COLO668 (cell line): ENCODE measurements at regions not wholly inside any gene's neighbourhood (a gene's known extent, or its start where the extent isn't known, plus 50 kb on each side); places are given as distances from the start of the nearest gene placed in this dataset.

Experiments used
- DNase-seq: peaks from one replicate; lab custom pipeline; 2025; ENCODE audit not compliant: unreplicated experiment; lab: John Stamatoyannopoulos, UW

GRCh38 chr3:180282386-180282785 is 245.6 kb upstream of the PEX5L start:
- DNase-seq, result no peak

GRCh38 chr3:180283251-180283650 is 246.5 kb upstream of the PEX5L start:
- no peak for DNase-seq

- DNase-seq, result no peak
These were observed 247.8 kb upstream of the PEX5L start for GRCh38 chr3:180284331-180285110.

- DNase-seq, result no peak
These were observed 251.0 kb upstream of the PEX5L start for GRCh38 chr3:180287703-180288102.

- DNase-seq, result no peak
These were observed 252.1 kb upstream of the PEX5L start for GRCh38 chr3:180288816-180289215.

GRCh38 chr3:180290300-180290699 is 253.6 kb upstream of the PEX5L start:
- DNase-seq, result no peak

- DNase-seq, result no peak
These were observed 257.7 kb upstream of the PEX5L start for GRCh38 chr3:180294282-180295027.

- DNase-seq, result no peak
These were observed 259.1 kb upstream of the PEX5L start for GRCh38 chr3:180295811-180296210.

- no peak for DNase-seq
These were observed 260.2 kb upstream of the PEX5L start for GRCh38 chr3:180296971-180297370.

GRCh38 chr3:180306155-180306554 is 269.4 kb upstream of the PEX5L start:
- DNase-seq, result no peak

GRCh38 chr3:180306691-180307090 is 270.0 kb upstream of the PEX5L start:
- DNase-seq, result peak; percentile 12

- no peak for DNase-seq
These were observed 274.5 kb upstream of the PEX5L start for GRCh38 chr3:180311242-180311641.

- no peak for DNase-seq
These were observed 279.6 kb upstream of the PEX5L start for GRCh38 chr3:180316321-180316720.

- DNase-seq, result no peak
These were observed 282.5 kb upstream of the TTC14 start for GRCh38 chr3:180319461-180319860.

- no peak for DNase-seq
These were observed 281.3 kb upstream of the TTC14 start for GRCh38 chr3:180320631-180321030.

GRCh38 chr3:180321534-180321933 is 280.4 kb upstream of the TTC14 start:
- no peak for DNase-seq

- no peak for DNase-seq
These were observed 279.1 kb upstream of the TTC14 start for GRCh38 chr3:180322829-180323228.

- DNase-seq, result no peak
These were observed 277.2 kb upstream of the TTC14 start for GRCh38 chr3:180324791-180325190.

- no peak for DNase-seq
These were observed 276.4 kb upstream of the TTC14 start for GRCh38 chr3:180325533-180325932.

GRCh38 chr3:180325958-180326357 is 276.0 kb upstream of the TTC14 start:
- no peak for DNase-seq

GRCh38 chr3:180329187-180329586 is 272.8 kb upstream of the TTC14 start:
- no peak for DNase-seq

GRCh38 chr3:180329847-180330246 is 272.1 kb upstream of the TTC14 start:
- no peak for DNase-seq
